ENCODE measurements at regions not wholly inside any gene's neighbourhood (a gene's known extent, or its start where the extent isn't known, plus 50 kb on each side); places are given as distances from the start of the nearest gene placed in this dataset.
A peak's percentile ranks its signal among the peaks of the same experiment; 100 is the strongest.
"Not testable (repeated sequence)": the region's sequence is repeated elsewhere in the genome, so short reads cannot be mapped to it uniquely, and the experiment has no call there.

DNA sequence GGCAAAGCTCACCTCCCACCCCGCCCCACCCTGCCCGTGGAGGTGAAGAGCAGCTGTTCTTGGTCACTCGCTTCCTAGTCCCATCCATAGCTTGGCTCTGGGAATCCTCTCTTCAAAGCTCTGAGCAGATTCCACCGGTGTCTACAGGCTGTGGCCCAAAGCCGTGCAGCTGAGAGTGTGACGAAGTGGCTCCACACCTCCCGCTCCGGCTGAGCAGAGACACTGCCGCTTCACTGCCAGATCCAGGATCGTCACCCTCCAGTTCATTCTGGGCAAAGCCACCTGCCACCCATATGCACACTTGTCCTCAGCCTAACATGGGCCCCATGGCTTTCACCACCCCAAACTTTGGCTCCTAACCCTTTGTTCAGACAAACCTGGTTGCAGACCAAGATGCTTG is 532.9 kb upstream of the B3GAT1 start:
- H3K4me3 ChIP-seq (ENCODE audit: low read length): no peak overlapping the region
- TF ChIP-seq, protein P1, sequence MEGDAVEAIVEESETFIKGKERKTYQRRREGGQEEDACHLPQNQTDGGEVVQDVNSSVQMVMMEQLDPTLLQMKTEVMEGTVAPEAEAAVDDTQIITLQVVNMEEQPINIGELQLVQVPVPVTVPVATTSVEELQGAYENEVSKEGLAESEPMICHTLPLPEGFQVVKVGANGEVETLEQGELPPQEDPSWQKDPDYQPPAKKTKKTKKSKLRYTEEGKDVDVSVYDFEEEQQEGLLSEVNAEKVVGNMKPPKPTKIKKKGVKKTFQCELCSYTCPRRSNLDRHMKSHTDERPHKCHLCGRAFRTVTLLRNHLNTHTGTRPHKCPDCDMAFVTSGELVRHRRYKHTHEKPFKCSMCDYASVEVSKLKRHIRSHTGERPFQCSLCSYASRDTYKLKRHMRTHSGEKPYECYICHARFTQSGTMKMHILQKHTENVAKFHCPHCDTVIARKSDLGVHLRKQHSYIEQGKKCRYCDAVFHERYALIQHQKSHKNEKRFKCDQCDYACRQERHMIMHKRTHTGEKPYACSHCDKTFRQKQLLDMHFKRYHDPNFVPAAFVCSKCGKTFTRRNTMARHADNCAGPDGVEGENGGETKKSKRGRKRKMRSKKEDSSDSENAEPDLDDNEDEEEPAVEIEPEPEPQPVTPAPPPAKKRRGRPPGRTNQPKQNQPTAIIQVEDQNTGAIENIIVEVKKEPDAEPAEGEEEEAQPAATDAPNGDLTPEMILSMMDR (conservative IDR thresholded peaks at IDR 0.05; ENCODE audit: low read depth, low read length): no peak
- DNase-seq (ENCODE audit: low read depth): no peak

DNA sequence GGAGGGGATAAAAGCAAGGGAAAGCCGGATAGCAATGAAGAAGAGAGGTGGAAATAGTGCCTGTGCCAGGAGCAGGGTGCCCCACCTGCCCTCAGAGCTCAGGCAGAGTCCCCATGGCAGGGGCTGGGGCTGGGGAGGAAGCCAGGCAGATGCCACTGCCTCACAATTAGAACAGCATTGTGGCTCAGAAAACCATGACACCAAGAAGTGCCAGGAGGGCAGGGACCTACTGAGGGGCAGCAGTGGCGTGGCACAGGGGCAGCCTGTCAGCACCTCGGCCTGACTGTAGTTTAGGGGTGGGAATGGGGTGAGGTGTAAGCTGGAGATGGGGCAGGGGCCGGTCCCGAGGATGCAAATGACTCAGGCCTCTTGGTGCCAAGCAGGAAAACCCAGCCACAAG is 532.1 kb upstream of the B3GAT1 start:
- DNase-seq (ENCODE audit: low read depth): no peak
- TF ChIP-seq, protein P1 (conservative IDR thresholded peaks at IDR 0.05; ENCODE audit: low read depth, low read length): no peak
- no peak overlapping the region for H3K4me3 ChIP-seq (ENCODE audit: low read length)

DNA sequence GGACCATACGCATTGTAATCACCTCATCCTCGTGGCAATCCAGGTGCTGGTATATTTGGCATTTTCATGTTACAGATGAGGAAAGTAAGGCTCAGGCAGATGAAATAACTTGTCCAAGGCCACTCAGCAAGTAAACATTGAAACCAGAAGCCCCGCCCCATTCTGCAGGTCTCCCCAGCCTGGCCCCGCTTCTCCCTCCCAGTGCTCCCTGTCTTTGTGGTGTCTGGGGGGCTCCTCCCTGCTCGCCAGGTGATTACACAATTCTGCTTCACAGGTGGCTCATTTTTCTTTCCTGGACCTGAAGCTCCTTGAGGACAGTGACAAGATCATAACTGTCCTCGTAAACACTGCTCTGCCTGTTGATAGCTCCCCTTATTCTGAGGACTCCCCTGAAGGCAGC is 531.5 kb upstream of the B3GAT1 start:
- TF ChIP-seq, protein P1 (conservative IDR thresholded peaks at IDR 0.05; ENCODE audit: low read depth, low read length): no peak
- no peak overlapping the region for H3K4me3 ChIP-seq (ENCODE audit: low read length)
- no peak for DNase-seq (ENCODE audit: low read depth)

DNA sequence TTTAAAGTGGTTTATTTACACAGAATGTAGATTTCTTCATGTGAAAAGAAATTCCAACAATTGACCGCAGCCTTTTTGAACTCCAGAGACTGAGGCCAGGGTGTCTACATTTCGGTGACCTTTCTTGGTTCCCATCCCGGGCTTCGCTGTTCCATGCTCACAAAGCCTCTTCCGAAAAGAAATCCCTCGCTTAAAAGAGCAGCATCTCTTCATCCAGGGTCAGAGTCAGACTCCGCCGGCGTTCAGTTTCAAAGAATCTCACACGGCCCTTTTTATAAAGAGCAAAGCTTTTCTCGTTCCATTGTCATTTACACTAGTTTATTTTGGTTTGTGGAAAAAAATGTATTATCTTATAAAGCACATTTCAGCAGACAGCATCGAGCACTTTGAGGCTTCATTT is 530.6 kb upstream of the B3GAT1 start:
- no peak overlapping the region for H3K4me3 ChIP-seq (ENCODE audit: low read length)
- no peak for DNase-seq (ENCODE audit: low read depth)
- TF ChIP-seq, protein P1 (conservative IDR thresholded peaks at IDR 0.05; ENCODE audit: low read depth, low read length): no peak

DNA sequence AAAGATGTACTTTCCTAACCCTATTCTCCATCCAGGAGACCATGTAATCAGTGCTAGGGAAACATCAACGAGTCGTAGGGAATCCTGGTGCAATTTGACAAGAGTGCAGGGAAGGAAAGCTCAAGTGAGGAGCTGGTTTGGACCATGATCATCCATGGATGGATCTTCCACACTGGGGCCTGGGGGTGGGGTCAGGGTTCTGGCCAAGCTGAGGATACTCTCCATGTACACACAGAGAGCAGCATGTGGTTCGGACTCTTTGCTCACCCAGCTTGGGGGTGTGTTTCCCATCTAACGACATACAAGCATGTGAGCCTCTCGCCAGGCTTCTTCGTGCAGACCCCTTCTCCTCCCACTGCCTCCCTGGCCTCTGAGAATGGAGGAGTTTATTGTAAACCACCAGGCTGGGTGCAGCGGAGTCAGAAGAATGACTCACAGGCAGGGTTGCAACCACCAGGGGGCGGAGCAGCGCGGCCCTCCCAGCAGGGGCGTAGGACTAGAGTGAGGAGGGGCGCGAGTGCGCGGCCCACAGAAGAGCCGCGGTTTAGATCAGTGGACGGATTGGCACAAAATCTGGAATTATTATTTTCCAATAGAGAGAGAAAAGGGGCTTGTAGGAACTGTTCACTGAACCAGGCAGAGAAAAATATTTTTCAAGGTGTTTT is 530.0 kb upstream of the B3GAT1 start:
- not testable (repeated sequence) for DNase-seq (ENCODE audit: low read depth); H3K4me3 ChIP-seq (ENCODE audit: low read length)
- TF ChIP-seq, protein P1 (conservative IDR thresholded peaks at IDR 0.05; ENCODE audit: low read depth, low read length): peak; percentile 35

DNA sequence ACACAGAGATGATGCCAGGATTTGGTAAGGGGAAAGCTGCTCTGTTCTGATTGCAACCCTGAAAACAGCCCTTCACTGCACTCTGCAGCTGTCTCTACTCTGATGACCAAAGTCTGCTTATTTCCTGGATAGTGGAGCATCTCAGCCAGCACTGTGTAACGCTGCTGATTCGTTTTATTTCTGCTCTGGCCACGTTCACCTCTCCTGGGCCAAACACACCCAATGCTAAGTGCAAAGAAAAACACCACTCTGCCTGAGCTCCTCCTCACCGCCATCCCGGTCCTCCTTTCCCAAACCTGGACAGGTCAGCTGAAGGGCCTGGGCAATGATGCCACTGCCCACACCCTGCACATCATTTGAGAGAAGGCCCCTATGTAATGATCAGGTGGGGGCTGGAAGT is 529.3 kb upstream of the B3GAT1 start:
- no peak overlapping the region for H3K4me3 ChIP-seq (ENCODE audit: low read length)
- TF ChIP-seq, protein P1 (conservative IDR thresholded peaks at IDR 0.05; ENCODE audit: low read depth, low read length): no peak
- DNase-seq (ENCODE audit: low read depth): no peak

DNA sequence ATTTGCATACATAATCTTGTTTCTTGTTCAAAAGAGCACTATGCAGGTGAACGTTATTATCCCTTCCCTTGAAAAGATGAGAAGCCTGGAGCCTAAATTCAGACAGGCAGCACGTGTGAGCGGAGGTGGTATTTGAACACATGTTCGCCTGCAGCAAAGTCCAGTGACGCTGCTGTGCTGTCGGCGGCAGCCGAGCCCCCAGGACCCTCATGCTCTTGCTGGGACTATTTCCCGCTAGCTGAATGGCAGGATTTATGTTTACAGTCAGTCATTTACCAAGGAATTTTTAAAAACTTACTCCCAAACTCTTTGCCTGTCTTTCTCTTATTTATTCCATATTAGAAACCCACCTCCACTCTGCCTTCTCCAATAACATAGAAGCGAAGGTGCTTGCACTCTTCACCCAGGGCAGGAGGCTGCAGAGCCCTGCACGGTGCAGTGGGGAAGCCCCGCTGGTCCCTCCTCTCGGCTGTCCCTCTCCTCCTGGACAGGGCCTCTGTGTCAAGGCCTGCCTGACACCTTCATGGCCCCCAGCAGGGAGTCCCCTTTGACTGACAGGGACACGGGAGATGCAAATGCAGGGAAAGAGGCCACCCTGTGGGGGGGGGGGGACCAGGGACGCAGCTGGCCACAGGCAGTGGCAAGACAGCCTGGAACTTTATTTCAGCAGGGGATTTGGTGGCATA is 528.5 kb upstream of the B3GAT1 start:
- TF ChIP-seq, protein P1 (conservative IDR thresholded peaks at IDR 0.05; ENCODE audit: low read depth, low read length): no peak
- H3K4me3 ChIP-seq (ENCODE audit: low read length): no peak overlapping the region
- no peak for DNase-seq (ENCODE audit: low read depth)
